A673 (cell line): ENCODE measurements at regions not wholly inside any gene's neighbourhood (a gene's known extent, or its start where the extent isn't known, plus 50 kb on each side); places are given as distances from the start of the nearest gene placed in this dataset.

Experiments used
- EZH2 ChIP-seq: fragments of 200-600 bp; sonication (generic); IDR thresholded peaks from 2 replicates; pipeline ENCODE4 v1.6.1; 2017; ENCODE audit warnings: borderline replicate concordance, low read depth, mild to moderate bottlenecking, mixed read lengths, antibody characterized with exemption, low read length; ENCODE audit not compliant: poor library complexity, severe bottlenecking
- TF ChIP-seq, protein P1 (sequence below): fragments of 300-800, 200-600 bp; sonication (generic); conservative IDR thresholded peaks from 2 replicates; pipeline ENCODE4 v1.5.1; 2017; ENCODE audit warnings: low read depth, mild to moderate bottlenecking, antibody characterized with exemption, low read length, moderate library complexity, mixed read lengths

- TF ChIP-seq, protein P1, sequence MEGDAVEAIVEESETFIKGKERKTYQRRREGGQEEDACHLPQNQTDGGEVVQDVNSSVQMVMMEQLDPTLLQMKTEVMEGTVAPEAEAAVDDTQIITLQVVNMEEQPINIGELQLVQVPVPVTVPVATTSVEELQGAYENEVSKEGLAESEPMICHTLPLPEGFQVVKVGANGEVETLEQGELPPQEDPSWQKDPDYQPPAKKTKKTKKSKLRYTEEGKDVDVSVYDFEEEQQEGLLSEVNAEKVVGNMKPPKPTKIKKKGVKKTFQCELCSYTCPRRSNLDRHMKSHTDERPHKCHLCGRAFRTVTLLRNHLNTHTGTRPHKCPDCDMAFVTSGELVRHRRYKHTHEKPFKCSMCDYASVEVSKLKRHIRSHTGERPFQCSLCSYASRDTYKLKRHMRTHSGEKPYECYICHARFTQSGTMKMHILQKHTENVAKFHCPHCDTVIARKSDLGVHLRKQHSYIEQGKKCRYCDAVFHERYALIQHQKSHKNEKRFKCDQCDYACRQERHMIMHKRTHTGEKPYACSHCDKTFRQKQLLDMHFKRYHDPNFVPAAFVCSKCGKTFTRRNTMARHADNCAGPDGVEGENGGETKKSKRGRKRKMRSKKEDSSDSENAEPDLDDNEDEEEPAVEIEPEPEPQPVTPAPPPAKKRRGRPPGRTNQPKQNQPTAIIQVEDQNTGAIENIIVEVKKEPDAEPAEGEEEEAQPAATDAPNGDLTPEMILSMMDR, result no peak
- no peak for TF ChIP-seq EZH2
Measured at GRCh38 chr7:110373416-110373815, 717.5 kb upstream of the LRRN3 start.
